Endothelial cell of umbilical vein (primary cell): ENCODE measurements at regions not wholly inside any gene's neighbourhood (a gene's known extent, or its start where the extent isn't known, plus 50 kb on each side); places are given as distances from the start of the nearest gene placed in this dataset.

Experiments used
- CTCF ChIP-seq, 2 donors: IDR thresholded peaks; 1 replicate in 1 of 2; 2 replicates in 1 of 2; pipeline ENCODE4 v1.5.1; 2011; ENCODE audit warnings: low read length in 2 of 2, mild to moderate bottlenecking in 2 of 2, moderate library complexity in 2 of 2, control low read depth in 1 of 2, inconsistent platforms in 1 of 2, low read depth in 1 of 2; ENCODE audit not compliant: insufficient read depth in 1 of 2; ENCODE audit errors: extremely low read depth in 1 of 2
- POLR2A ChIP-seq: IDR thresholded peaks from 2 replicates; pipeline ENCODE4 v1.6.1; 2012; ENCODE audit warnings: low read depth, mild to moderate bottlenecking, control low read depth, low read length

- TF ChIP-seq CTCF (IDR thresholded peaks at IDR 0.05; ENCODE audit: extremely low read depth in 1 of 2, insufficient read depth in 1 of 2, low read depth in 1 of 2, low read length in 2 of 2) (no peak), POLR2A (no peak)
Observed at GRCh38 chr10:81814842-81815241, 60.2 kb upstream of the NRG3 start.
